Omental fat pad (tissue), 3 donors: ENCODE measurements at regions not wholly inside any gene's neighbourhood (a gene's known extent, or its start where the extent isn't known, plus 50 kb on each side); places are given as distances from the start of the nearest gene placed in this dataset.

Experiments used
- ATAC-seq: fragments of 150-250 bp; one replicate; pipeline ENCODE4 v1.9.1; 2016; ENCODE audit warnings: mild to moderate bottlenecking, moderate library complexity; ENCODE audit not compliant: low FRiP score
- DNase-seq: peaks from one replicate; pipeline ENCODE4 v3.0.0-alpha.2; 2019; ENCODE audit warnings: low spot score
- CTCF ChIP-seq, 3 donors: fragments of 450-650 bp; IDR thresholded peaks; one replicate each; pipeline ENCODE4 v1.5.1; 2016 to 2017; ENCODE audit warnings: antibody characterized with exemption in 3 of 3, mild to moderate bottlenecking in 3 of 3, moderate library complexity in 2 of 3

DNA sequence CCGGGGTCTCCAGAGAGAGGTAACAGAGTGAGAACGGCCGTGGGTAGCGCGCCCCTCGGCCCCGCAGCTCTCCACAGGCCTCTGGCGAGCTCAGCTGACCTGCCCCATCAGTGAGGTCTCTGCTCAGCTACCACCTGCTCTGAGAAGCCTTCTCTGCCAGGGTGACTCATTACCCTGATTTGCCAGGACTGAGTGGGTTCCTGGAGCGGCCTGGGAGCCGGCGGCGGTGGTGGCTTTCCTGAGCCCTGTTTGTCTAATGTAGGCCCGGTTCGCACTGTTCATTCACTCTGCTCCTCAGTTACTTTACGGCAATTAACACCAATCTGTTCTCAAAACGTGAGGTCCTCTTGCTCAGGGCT lies 351.0 kb upstream of the B3GAT1 start:
- no peak for TF ChIP-seq CTCF (IDR thresholded peaks at IDR 0.05)
- ATAC-seq (no peak), DNase-seq (no peak)

- no peak for ATAC-seq
- TF ChIP-seq CTCF (IDR thresholded peaks at IDR 0.05) = no peak
- DNase-seq = no peak
These were observed 350.4 kb upstream of the B3GAT1 start for GRCh38 chr11:134762248-134763029.

GRCh38 chr11:134761926-134762247 lies 349.8 kb upstream of the B3GAT1 start:
- TF ChIP-seq CTCF (IDR thresholded peaks at IDR 0.05) = no peak
- DNase-seq = no peak
- ATAC-seq = no peak

DNA sequence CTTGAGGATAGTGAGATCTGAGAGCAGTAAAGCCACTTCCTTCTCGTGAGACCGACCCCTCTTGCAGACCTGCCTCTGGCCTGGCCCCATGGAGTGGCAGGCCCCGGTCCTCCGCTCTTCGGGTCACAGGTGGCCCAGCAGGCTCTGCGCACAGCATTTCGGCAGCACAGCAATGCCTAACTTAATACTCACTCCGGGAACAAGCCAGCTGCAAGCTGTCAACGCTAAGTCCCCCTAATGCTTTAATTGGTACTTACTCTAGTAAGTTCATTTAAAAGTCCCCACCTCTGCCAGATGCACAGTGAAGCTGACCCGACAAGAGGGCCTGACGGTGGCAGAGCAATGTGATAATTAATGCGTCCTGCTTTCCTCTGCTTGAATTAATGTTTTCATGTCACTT lies 349.3 kb upstream of the B3GAT1 start:
- no peak for ATAC-seq
- no peak for DNase-seq
- no peak for TF ChIP-seq CTCF (IDR thresholded peaks at IDR 0.05)

- TF ChIP-seq CTCF (IDR thresholded peaks at IDR 0.05) = no peak
- DNase-seq = no peak
- ATAC-seq = no peak
These were observed 348.9 kb upstream of the B3GAT1 start for GRCh38 chr11:134760957-134761356.

- no peak for DNase-seq
- no peak for ATAC-seq
- no peak for TF ChIP-seq CTCF (IDR thresholded peaks at IDR 0.05)
These were observed 348.3 kb upstream of the B3GAT1 start for GRCh38 chr11:134760299-134760698.

DNA sequence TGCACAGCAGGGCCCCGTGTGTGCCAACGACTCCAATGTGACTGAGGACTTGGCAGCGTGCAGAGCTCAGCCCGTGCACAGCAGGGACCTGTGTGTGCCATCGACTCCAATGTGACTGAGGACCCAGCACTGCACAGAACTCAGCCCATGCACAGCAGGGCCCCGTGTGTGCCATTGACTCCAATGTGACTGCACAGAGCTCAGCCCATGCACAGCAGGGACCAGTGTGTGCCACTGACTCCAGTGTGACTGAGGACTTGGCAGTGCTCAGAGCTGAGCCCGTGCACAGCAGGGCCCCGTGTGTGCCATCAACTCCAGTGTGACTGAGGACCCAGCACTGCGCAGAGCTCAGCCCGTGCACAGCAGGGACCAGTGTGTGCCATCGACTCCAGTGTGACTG lies 347.8 kb upstream of the B3GAT1 start:
- ATAC-seq = no peak
- DNase-seq = no peak
- no peak for TF ChIP-seq CTCF (IDR thresholded peaks at IDR 0.05)
